GM21528 (cell line): ENCODE measurements at regions not wholly inside any gene's neighbourhood (a gene's known extent, or its start where the extent isn't known, plus 50 kb on each side); places are given as distances from the start of the nearest gene placed in this dataset.
"Not testable (repeated sequence)": the region's sequence is repeated elsewhere in the genome, so short reads cannot be mapped to it uniquely, and the experiment has no call there.

ENCODE experiments used
- ATAC-seq: cut with Tn5 transposase; IDR thresholded peaks from one replicate; pipeline ENCODE4 v1.9.1; 2021; ENCODE audit warnings: mild to moderate bottlenecking, moderate library complexity; ENCODE audit not compliant: unreplicated experiment, low FRiP score

GRCh38 chr16:10232757-10233156 lies 50.5 kb upstream of the GRIN2A start:
- no peak for ATAC-seq

GRCh38 chr16:10239640-10240039 lies 57.4 kb upstream of the GRIN2A start:
- no peak for ATAC-seq

GRCh38 chr16:10240854-10241613 lies 58.8 kb upstream of the GRIN2A start:
- ATAC-seq: no peak

GRCh38 chr16:10242097-10242496 lies 59.9 kb upstream of the GRIN2A start:
- no peak for ATAC-seq

- ATAC-seq: no peak
Observed at GRCh38 chr16:10242916-10243315, 60.7 kb upstream of the GRIN2A start.

- no peak for ATAC-seq
Observed at GRCh38 chr16:10245002-10245401, 62.8 kb upstream of the GRIN2A start.

GRCh38 chr16:10250137-10250828 lies 68.1 kb upstream of the GRIN2A start:
- no peak for ATAC-seq

GRCh38 chr16:10252155-10252554 lies 69.9 kb upstream of the GRIN2A start:
- ATAC-seq: no peak

GRCh38 chr16:10253409-10253808 lies 71.2 kb upstream of the GRIN2A start:
- no peak for ATAC-seq

- ATAC-seq: no peak
Observed at GRCh38 chr16:10255728-10256127, 73.5 kb upstream of the GRIN2A start.

- peak; percentile 57 for ATAC-seq
Observed at GRCh38 chr16:10256784-10257641, 74.8 kb upstream of the GRIN2A start.

- ATAC-seq: not testable (repeated sequence)
Observed at GRCh38 chr16:10257642-10258251, 75.5 kb upstream of the GRIN2A start.

GRCh38 chr16:10258930-10259603 lies 76.8 kb upstream of the GRIN2A start:
- ATAC-seq: not testable (repeated sequence)

GRCh38 chr16:10261077-10261476 lies 78.8 kb upstream of the GRIN2A start:
- no peak for ATAC-seq

- not testable (repeated sequence) for ATAC-seq
Observed at GRCh38 chr16:10261526-10261925, 79.3 kb upstream of the GRIN2A start.

- no peak for ATAC-seq
Observed at GRCh38 chr16:10262377-10263132, 80.3 kb upstream of the GRIN2A start.

GRCh38 chr16:10265770-10266615 lies 83.8 kb upstream of the GRIN2A start:
- no peak for ATAC-seq

- ATAC-seq: no peak
Observed at GRCh38 chr16:10266809-10267208, 84.6 kb upstream of the GRIN2A start.
